Posterior vena cava (tissue), 2 donors: ENCODE measurements at regions not wholly inside any gene's neighbourhood (a gene's known extent, or its start where the extent isn't known, plus 50 kb on each side); places are given as distances from the start of the nearest gene placed in this dataset.

Experiments used
- DNase-seq: peaks from one replicate; pipeline ENCODE4 v3.0.0-alpha.2; 2020; ENCODE audit warnings: low spot score
- intact Hi-C, 2 donors: fragments of 100-400 bp; cut with DNase I; formaldehyde crosslinking; loops; one replicate each; pipeline versions ENCODE4 v1.14.1 to v1.14.2; 2022 to 2023
- donor health status: DM: yes; HTN: yes; CAD: no.
- donor health status: DM: yes; HTN: yes; CAD: no.

- no peak for DNase-seq
- intact Hi-C loops, result no loop called here
Observed at GRCh38 chr18:26745288-26746181, 120.0 kb downstream of the AQP4 start.

- no peak for DNase-seq
- intact Hi-C loops, result no loop called here
Observed at GRCh38 chr18:26741758-26742157, 123.7 kb downstream of the AQP4 start.

- intact Hi-C loops, result no loop called here
- DNase-seq, result no peak
Observed at GRCh38 chr18:26741048-26741447, 124.5 kb downstream of the AQP4 start.

GRCh38 chr18:26740396-26740795 is 125.1 kb downstream of the AQP4 start:
- no peak for DNase-seq
- intact Hi-C loops, result no loop called here

- no peak for DNase-seq
- intact Hi-C loops, result no loop called here
Observed at GRCh38 chr18:26738706-26739105, 126.8 kb downstream of the AQP4 start.

- intact Hi-C loops, result no loop called here
- DNase-seq, result no peak
Observed at GRCh38 chr18:26736301-26736700, 129.2 kb downstream of the AQP4 start.

- intact Hi-C loops, result no loop called here
- no peak for DNase-seq
Observed at GRCh38 chr18:26734760-26735159, 130.7 kb downstream of the AQP4 start.

GRCh38 chr18:26729449-26729848 is 136.1 kb downstream of the AQP4 start:
- intact Hi-C loops, result no loop called here

GRCh38 chr18:26729008-26729407 is 136.5 kb downstream of the AQP4 start:
- DNase-seq, result no peak
- intact Hi-C loops, result no loop called here

More at GRCh38 chr18:26729449-26729848, 136.1 kb downstream of the AQP4 start:
- no peak for DNase-seq

- intact Hi-C loops, result no loop called here
- DNase-seq, result no peak
Observed at GRCh38 chr18:26723981-26724380, 141.5 kb downstream of the AQP4 start.

GRCh38 chr18:26722565-26722931 is 143.0 kb downstream of the AQP4 start:
- intact Hi-C loops, result no loop called here
- no peak for DNase-seq

- intact Hi-C loops, result no loop called here
Observed at GRCh38 chr18:26721854-26722564, 143.5 kb downstream of the AQP4 start.

GRCh38 chr18:26719896-26720295 is 145.6 kb downstream of the AQP4 start:
- intact Hi-C loops, result loop anchor here in 1 of 2 donors (5.0 kb wide), 1 partner anchor 728 kb away; no protein-coding TSS in a partner anchor
- no peak for DNase-seq

More at GRCh38 chr18:26721854-26722564, 143.5 kb downstream of the AQP4 start:
- DNase-seq, result no peak

GRCh38 chr18:26717123-26717719 is 148.3 kb downstream of the AQP4 start:
- DNase-seq, result no peak
- intact Hi-C loops, result loop anchor here in 1 of 2 donors (5.0 kb wide), 1 partner anchor 725 kb away; no protein-coding TSS in a partner anchor

GRCh38 chr18:26714739-26715138 is 150.8 kb downstream of the AQP4 start:
- no peak for DNase-seq
- intact Hi-C loops, result loop anchor here in 1 of 2 donors (5.0 kb wide), 1 partner anchor 722 kb away; no protein-coding TSS in a partner anchor

- intact Hi-C loops, result no loop called here
- DNase-seq, result no peak
Observed at GRCh38 chr18:26711756-26712155, 153.8 kb downstream of the AQP4 start.

- DNase-seq, result no peak
Observed at GRCh38 chr18:26710470-26711096, 154.9 kb downstream of the AQP4 start.

GRCh38 chr18:26709897-26710296 is 155.6 kb downstream of the AQP4 start:
- intact Hi-C loops, result no loop called here
- DNase-seq, result no peak

More at GRCh38 chr18:26710470-26711096, 154.9 kb downstream of the AQP4 start:
- intact Hi-C loops, result no loop called here
